ENCODE measurements at regions not wholly inside any gene's neighbourhood (a gene's known extent, or its start where the extent isn't known, plus 50 kb on each side); places are given as distances from the start of the nearest gene placed in this dataset.

DNA sequence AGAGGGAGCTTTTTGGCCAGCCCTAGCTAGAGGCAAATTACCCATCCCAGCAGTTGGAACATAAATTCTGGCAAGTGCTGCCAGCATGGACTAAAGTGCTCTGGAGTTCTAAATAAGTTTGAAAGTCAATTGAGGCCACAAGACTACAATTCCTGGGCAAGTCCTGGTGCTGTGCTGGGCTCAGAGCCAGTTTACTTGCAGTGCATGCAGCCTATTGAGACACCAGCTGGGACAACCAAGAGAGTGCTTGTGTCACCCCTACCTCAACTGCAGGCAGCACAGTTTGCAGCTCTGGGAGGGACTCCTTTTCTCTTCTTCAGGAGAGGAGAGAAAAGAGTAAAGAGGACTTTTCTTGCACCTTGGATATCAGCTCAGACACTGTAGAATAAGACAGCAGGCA lies 277.2 kb upstream of the TMEFF2 start:
- no peak for TF ChIP-seq CTCF (conservative IDR thresholded peaks at IDR 0.05; ENCODE audit: low read length)
- no peak for TF ChIP-seq EZH2phosphoT487 (IDR thresholded peaks at IDR 0.05; ENCODE audit: borderline replicate concordance)
